ENCODE measurements at regions not wholly inside any gene's neighbourhood (a gene's known extent, or its start where the extent isn't known, plus 50 kb on each side); places are given as distances from the start of the nearest gene placed in this dataset.

GRCh38 chr2:215619022-215619958 is 183.4 kb upstream of the FN1 start (continued):
- TF ChIP-seq CHD7 (IDR thresholded peaks at IDR 0.05; ENCODE audit: insufficient replicate concordance, low read length) = no peak
- TF ChIP-seq SP2 (IDR thresholded peaks at IDR 0.05; ENCODE audit: low read length) = no peak
- TF ChIP-seq HDAC6 (IDR thresholded peaks at IDR 0.05; ENCODE audit: low read depth, low read length) = no peak
- no peak for TF ChIP-seq GTF2F1 (IDR thresholded peaks at IDR 0.05; ENCODE audit: borderline replicate concordance, low read depth, low read length)
- TF ChIP-seq BCL11A (IDR thresholded peaks at IDR 0.05; ENCODE audit: low read depth in 2 of 2, low read length in 2 of 2) = no peak
- TF ChIP-seq NRF1 (IDR thresholded peaks at IDR 0.05; ENCODE audit: low read depth, low read length) = no peak
- no peak for TF ChIP-seq MAFK (IDR thresholded peaks at IDR 0.05; ENCODE audit: low read depth, low read length)
- TF ChIP-seq FOSL1 (IDR thresholded peaks at IDR 0.05; ENCODE audit: insufficient read depth, low read depth, low read length) = no peak
- no peak for TF ChIP-seq ASH2L (IDR thresholded peaks at IDR 0.05; ENCODE audit: low read length)
- no peak for TF ChIP-seq RBBP5 (IDR thresholded peaks at IDR 0.05; ENCODE audit: borderline replicate concordance, low read depth, low read length)

Data from H1 (cell line).